ENCODE measurements at regions not wholly inside any gene's neighbourhood (a gene's known extent, or its start where the extent isn't known, plus 50 kb on each side); places are given as distances from the start of the nearest gene placed in this dataset.

DNA sequence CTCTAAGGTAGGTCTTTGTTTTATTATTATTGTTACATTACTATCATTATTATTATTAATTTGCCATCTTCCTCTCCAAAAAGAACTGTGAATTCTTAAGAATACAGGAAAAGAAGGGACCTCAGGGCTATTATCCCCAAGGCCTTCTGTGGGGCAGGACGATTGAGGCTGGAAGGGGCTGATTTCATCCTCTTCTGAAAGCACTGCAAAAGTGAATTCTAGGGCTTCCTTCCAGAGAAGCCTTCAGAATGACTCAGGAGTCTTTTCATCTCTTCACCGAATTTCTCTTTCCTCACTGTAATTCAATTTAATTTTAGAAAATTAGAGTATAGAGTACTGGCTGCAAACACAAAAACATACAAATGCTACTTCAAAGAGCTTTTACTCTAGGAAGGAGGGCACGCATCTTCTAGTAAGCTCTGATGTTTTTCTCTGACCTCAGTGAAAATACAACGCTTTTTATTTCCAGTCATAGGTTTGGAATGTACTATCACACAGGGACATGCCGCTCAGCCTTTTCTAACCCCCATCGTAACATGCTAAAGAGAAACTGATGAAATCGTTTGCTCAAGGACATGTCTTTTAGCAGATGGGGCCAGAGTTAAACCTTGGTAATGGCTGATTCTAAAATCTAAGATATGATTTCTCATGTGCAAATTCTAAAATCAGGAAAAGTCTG, 280.2 kb upstream of the PITRM1 start:
- TF ChIP-seq, protein P1, sequence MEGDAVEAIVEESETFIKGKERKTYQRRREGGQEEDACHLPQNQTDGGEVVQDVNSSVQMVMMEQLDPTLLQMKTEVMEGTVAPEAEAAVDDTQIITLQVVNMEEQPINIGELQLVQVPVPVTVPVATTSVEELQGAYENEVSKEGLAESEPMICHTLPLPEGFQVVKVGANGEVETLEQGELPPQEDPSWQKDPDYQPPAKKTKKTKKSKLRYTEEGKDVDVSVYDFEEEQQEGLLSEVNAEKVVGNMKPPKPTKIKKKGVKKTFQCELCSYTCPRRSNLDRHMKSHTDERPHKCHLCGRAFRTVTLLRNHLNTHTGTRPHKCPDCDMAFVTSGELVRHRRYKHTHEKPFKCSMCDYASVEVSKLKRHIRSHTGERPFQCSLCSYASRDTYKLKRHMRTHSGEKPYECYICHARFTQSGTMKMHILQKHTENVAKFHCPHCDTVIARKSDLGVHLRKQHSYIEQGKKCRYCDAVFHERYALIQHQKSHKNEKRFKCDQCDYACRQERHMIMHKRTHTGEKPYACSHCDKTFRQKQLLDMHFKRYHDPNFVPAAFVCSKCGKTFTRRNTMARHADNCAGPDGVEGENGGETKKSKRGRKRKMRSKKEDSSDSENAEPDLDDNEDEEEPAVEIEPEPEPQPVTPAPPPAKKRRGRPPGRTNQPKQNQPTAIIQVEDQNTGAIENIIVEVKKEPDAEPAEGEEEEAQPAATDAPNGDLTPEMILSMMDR (IDR thresholded peaks at IDR 0.05): no peak
- no peak for TF ChIP-seq ZFX (IDR thresholded peaks at IDR 0.05; ENCODE audit: borderline replicate concordance)

Data from 22Rv1 (cell line).